Kasumi-1 (cell line): ENCODE measurements at regions not wholly inside any gene's neighbourhood (a gene's known extent, or its start where the extent isn't known, plus 50 kb on each side); places are given as distances from the start of the nearest gene placed in this dataset.
"Not testable (repeated sequence)": the region's sequence is repeated elsewhere in the genome, so short reads cannot be mapped to it uniquely, and the experiment has no call there.

Experiments used
- DNase-seq, 2 experiments: peaks; one replicate each; lab custom pipeline; 2025; lab: John Stamatoyannopoulos, UW

DNA sequence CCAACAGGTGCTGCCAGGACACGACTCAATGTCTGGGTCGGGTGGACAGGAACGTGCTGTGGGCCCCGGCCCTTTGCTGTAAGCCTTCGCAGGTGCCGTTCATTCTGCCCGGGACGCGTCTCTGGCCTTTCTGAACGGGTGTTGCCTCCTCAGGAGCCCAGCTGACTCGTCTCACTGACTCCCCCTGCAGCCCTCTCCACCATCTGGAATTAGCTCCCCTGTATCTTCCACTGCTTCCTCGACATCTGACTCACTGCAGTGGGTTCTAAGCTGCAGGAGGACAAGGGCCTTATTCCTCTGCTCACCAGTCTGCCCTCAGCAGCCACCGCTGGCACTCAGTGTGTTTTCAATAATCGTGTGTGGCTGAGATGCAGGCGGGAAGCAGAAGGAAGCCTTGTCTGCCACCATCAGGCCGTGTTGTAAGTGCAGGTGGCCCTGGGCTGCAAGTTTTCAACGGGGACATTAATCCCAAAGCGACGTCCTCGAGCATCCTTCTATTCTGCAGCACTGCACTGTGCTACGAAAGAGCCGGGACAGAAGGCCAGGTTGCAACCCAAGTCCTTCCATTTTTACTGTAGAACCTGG is 256.2 kb downstream of the FOXL1 start:
- no peak for DNase-seq

- DNase-seq = no peak
Measured at GRCh38 chr16:86835982-86836381, 257.6 kb downstream of the FOXL1 start.

DNA sequence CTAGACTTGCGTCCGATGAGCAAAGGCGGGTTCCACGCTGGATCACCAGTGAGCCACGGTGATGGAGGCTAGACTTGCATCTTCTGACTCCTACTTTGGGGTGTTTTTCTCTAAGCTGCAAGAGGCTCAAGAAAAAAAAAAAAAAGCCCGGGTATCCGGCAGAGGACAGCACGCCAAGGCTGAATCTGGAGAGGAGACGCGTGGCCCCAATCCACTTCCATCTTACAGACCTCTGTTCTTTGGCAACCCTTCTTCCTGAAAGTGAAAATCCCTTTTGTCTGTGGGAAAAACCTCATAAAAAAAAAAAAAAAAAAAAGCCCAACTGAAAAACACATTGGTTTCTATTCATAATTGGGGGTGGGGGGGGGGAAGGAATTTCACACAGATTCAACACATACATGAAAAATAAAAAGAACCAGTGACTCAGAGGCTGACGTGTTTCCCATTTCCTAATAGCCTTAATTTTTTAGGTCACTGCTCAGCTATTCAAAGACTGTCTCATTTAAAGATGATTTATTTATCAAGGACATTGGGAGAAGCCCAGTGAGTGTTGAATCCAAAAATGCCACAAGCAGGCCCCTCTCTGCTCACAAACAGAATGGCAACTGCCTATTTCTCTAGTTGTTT is 258.3 kb downstream of the FOXL1 start:
- no peak for DNase-seq

DNA sequence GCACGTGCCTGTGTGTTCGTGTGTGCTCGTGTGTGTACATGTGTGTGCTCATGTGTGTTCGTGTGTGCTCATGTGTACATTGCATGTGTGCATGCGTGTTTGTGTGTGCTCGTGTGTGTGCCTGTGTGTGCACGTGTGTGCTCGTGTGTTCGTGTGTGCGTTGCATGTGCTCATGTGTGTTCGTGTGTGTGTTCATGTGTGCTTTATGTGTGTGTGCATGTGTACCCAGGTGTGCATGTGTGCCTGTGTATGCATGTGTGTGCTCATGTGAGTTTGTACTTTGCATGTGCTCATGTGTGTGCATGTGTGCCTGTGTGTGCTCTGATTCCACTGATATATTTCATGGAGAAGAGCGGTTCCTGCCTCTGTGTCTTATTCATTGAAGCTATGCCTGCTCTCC is 265.5 kb downstream of the FOXL1 start:
- no peak for DNase-seq

- no peak for DNase-seq
Measured at GRCh38 chr16:86844695-86845094, 266.3 kb downstream of the FOXL1 start.

DNA sequence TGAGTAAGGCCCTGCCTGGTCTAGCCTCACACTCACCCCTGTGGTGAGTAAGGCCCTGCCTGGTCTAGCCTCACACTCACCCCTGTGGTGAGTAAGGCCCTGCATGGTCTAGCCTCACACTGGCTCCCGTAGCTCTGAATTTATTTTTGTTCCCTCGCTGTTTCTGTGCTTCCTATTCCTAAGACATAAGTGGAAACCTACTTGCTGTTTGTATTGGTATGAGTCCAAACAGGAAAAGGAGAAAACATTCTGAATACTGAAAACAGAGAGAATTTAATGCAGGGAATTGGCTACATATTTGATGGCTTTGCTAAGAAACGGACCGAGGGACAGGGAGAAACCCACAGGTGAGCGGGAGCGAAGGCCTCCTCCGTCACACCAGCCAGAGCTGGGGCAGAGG is 267.8 kb downstream of the FOXL1 start:
- DNase-seq = no peak

- no peak for DNase-seq
Measured at GRCh38 chr16:86848821-86849220, 270.5 kb downstream of the FOXL1 start.

- DNase-seq = no peak
Measured at GRCh38 chr16:86850670-86851069, 272.3 kb downstream of the FOXL1 start.

DNA sequence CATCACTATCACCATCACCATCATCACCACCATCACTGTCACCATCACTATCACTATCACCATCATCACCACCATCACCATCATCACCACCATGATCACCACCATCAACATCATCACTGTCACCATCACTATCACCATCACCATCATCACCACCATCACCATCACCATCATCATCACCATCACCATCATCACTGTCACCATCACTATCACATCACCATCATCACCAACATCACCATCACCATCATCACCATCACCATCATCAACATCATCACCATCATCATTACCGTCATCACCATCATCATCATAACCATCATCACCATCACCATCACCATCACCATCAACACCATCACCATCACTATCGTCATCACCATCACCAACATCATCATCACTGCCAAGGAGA is 273.8 kb downstream of the FOXL1 start:
- no peak for DNase-seq

DNA sequence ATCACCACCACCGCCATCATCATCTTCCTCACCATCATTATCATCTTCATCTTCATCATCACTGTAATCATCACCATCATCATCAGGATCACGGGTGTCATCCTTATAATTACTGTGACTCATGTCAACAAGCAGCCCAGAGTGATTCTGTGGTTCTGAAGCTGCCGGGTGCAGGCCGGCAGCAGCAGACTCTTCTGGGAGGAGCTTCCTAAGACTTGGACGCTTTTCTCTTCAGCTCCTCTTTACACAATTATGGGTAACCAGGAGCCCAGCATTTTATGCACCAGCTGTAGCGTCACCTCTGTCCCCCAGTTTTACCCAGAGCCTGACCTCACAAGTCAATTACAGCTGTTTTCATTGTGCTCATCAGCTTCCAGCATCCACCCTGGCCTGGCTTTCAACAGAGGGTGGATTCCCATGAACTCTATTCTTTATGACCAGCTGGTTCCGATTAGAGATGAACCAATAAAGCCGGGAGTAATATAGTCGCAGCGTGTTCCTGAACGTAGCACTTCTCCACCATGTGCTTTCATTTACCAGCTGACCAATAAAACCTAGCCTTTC is 275.8 kb downstream of the FOXL1 start:
- DNase-seq = no peak

- DNase-seq = no peak
Measured at GRCh38 chr16:86854626-86855294, 276.4 kb downstream of the FOXL1 start.

GRCh38 chr16:86856946-86857586 is 278.7 kb downstream of the FOXL1 start:
- no peak for DNase-seq

- no peak for DNase-seq
Measured at GRCh38 chr16:86857807-86858206, 279.5 kb downstream of the FOXL1 start.

DNA sequence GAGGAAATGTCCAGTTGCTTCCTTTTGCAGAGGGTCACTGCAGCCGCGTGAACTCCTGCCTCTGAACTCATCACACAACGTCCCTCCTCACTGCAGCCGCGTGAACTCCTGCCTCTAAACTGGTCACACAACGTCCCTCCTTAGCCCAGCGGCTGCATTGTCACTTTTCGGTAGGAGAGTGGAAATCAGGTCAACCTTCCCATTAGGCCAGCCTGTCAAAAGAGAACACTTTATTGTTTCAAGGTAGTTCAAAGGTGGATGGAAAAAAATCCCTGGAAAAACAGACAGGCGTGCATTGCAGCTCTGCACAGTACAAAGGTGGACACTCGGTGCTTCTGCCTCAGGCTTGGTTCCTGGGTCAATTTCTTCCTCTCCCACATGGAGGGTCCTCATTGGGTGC is 280.2 kb downstream of the FOXL1 start:
- DNase-seq = no peak

- DNase-seq = not testable (repeated sequence)
Measured at GRCh38 chr16:86861270-86861858, 283.0 kb downstream of the FOXL1 start.

DNA sequence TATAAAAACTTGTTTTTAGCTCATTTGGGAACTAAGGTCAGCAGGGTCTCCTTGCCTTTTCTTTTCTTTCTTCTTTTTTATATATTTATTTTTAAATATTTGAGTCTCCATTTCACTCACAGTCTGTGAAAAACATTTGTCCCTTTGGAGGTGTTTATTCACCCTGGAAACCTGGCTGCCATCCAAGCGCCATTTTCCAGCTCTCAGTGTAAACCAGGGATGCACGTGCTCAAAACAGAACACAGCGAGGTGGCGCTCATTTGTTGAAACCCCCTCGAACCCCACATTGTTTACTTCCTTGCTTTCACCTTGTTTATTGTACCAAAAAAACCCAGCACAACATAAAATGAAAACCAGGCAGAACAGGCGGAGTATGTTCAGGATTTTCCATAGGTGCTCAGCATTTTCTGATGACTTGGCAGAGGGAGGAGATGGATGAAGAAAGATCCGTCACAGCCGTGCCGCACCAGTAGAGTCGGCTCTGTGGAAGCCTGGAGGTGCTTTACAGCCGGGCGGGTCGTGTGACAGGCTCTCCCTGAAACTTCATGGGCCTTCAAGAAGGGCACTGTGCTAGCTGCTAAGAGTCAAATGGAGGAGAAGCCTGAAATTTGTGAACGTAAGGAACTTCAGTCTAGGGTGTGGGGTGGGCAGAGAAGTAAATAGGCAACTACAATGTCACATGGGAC is 284.4 kb downstream of the FOXL1 start:
- no peak for DNase-seq

DNA sequence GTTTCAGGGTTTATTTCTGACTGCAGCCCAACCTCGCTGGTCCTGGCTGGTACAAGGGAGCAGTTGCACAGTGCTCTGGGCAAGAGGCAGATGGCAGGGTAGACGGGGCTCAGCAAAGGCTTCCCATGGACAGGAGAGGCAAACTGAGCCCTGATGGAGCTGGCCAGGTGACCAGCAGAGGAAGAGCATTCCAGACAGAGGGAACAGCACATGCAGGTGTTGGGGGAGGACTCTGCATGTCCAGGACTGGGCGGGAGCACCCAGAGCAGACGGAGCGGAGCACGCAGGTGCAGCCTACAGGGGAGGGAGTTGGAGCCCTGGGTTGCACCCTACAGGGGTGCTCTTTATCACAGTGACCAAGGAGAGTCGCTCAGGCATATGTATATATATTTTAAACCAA is 285.3 kb downstream of the FOXL1 start:
- DNase-seq = no peak

- DNase-seq = no peak
Measured at GRCh38 chr16:86864586-86864985, 286.2 kb downstream of the FOXL1 start.

DNA sequence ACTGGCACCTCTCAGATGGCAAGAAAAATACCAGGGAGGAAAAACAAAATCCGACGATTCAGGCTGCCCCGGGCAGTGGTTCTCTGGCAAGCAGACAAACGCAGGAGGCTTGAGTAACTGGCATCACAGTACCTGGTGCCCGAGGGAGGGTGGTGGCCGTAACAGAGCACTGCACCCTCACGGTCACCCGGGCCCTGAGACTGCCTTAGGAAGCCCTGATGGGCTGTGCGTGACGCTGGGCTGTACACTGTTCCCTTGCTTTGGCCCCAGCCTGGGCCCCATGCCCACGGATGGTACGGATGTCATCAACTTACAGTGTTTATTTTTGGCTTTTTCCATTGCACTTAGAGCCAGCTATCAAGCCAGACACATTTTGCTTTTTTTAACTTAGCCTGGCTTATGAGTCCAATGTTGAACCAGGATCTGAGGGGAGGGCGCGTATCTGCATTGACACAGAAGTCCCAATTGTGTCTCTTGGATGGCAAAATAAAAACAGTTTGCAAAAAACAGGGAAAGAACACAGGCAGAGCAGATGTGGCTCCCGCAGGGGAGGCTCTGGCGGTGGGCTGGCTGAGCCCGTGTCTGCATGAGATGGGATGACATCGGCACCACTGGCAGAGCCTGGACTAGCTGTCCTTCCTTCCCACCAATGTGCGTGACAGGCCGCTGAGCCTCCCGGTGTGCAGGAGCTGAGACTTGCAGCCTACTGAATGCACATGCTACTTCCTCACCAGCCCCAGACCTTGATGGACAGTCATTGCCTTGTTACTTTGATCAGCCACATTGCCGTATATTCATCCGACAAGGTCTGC is 287.7 kb downstream of the FOXL1 start:
- DNase-seq = no peak

- DNase-seq = no peak
Measured at GRCh38 chr16:86866986-86867722, 288.8 kb downstream of the FOXL1 start.
